ENCODE measurements at regions not wholly inside any gene's neighbourhood (a gene's known extent, or its start where the extent isn't known, plus 50 kb on each side); places are given as distances from the start of the nearest gene placed in this dataset.

DNA sequence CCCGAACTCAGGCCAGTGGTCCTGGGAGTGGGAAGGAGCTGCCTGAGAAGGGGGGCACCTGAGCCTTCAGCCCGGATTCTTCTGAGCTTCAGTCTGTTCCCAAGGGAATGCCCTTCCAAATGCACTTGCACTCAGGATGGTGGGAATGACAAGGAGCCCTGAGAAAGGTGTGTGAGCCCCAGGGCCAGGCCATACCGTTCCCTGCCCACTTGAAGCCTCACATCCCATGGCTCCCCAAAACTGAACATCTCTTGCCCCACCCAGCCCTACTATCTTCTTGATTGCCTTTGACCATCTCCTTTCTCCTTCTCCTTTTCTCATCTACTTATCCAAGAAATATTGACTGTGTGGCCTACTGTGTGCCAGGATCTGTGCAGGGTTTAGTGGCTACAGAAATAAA, 84.4 kb upstream of the HSPA9 start:
- no peak overlapping the region for H3K4me3 ChIP-seq (ENCODE audit: insufficient read length, low read depth)
- no peaks in the 10 kb centered on the region for H3K9me3 ChIP-seq (ENCODE audit: insufficient read depth, low read length)
- no peak overlapping the region for H3K9ac ChIP-seq (ENCODE audit: insufficient read length, low read depth)
- no peaks in the 10 kb centered on the region for H3K27me3 ChIP-seq (ENCODE audit: insufficient read depth, insufficient read length)
- TF ChIP-seq YY1 (IDR thresholded peaks at IDR 0.05; ENCODE audit: insufficient read depth, insufficient read length) (no peak), ZNF274 (IDR thresholded peaks at IDR 0.05; ENCODE audit: low read depth, low read length) (no peak)
- no peaks in the 10 kb centered on the region for H3K36me3 ChIP-seq (ENCODE audit: insufficient read depth, insufficient read length, low read length)
- DNase-seq (ENCODE audit: low read depth, low spot score) = no peak
- H3K4me1 ChIP-seq (ENCODE audit: insufficient read depth, insufficient read length) = peaks cover 11% of the 10 kb centered on the region

DNA sequence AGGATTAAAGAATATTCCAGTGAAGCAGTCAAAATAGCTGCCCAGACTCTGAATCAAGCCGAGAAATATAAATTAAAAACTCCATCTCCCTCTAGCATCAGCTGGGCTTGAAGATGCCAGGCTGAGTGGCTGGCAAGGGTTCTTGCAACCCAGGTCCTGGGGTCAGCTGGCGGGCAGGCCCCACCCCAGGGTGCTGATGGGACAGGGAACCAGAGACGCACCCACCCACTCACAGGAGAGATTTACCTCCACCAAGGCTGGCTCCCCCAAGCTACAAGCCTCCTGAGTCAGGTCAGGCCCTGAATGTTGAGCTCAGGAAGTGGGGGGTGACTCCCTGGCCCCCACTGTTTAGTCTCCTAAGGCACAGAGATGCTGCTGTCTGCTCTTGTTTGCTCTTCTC, 83.9 kb upstream of the HSPA9 start:
- no peaks in the 10 kb centered on the region for H3K9me3 ChIP-seq (ENCODE audit: insufficient read depth, low read length)
- H3K27me3 ChIP-seq (ENCODE audit: insufficient read depth, insufficient read length) = no peaks in the 10 kb centered on the region
- peaks cover 10% of the 10 kb centered on the region for H3K4me1 ChIP-seq (ENCODE audit: insufficient read depth, insufficient read length)
- DNase-seq (ENCODE audit: low read depth, low spot score) = no peak
- H3K36me3 ChIP-seq (ENCODE audit: insufficient read depth, insufficient read length, low read length) = no peaks in the 10 kb centered on the region
- no peak overlapping the region for H3K4me3 ChIP-seq (ENCODE audit: insufficient read length, low read depth)
- TF ChIP-seq ZNF274 (IDR thresholded peaks at IDR 0.05; ENCODE audit: low read depth, low read length) (no peak), YY1 (IDR thresholded peaks at IDR 0.05; ENCODE audit: insufficient read depth, insufficient read length) (no peak), SUZ12 (IDR thresholded peaks at IDR 0.05; ENCODE audit: extremely low read depth, insufficient read depth, insufficient read length) (no peak)
- no peak overlapping the region for H3K9ac ChIP-seq (ENCODE audit: insufficient read length, low read depth)

DNA sequence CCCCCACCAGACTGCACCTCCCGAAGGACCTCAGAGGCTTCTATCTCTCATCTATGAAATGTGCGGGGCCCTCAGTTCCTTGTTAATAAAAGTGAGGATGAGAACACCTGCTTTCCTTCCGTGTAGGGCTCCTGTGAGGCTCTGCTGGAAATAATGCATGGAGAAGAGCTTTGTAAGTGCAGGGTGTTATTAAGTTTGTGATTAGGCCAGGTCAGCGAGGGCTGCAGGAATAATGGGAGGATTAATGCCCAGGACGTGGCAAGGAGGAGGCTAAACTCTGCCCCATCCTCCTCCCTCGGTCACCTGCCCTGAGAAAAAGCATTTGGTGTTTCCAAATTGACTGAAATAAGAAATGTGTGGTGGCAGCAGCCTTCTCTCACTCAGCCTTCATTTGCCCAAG, 83.5 kb upstream of the HSPA9 start:
- Histone ChIP-seq H3K27me3 (ENCODE audit: insufficient read depth, insufficient read length) (no peaks in the 10 kb centered on the region), H3K36me3 (ENCODE audit: insufficient read depth, insufficient read length, low read length) (no peaks in the 10 kb centered on the region), H3K4me3 (ENCODE audit: insufficient read length, low read depth) (no peak overlapping the region), H3K9ac (ENCODE audit: insufficient read length, low read depth) (no peak overlapping the region), H3K9me3 (ENCODE audit: insufficient read depth, low read length) (no peaks in the 10 kb centered on the region), H3K4me1 (ENCODE audit: insufficient read depth, insufficient read length) (peaks cover 10% of the 10 kb centered on the region)
- TF ChIP-seq ZNF274 (IDR thresholded peaks at IDR 0.05; ENCODE audit: low read depth, low read length) (no peak), YY1 (IDR thresholded peaks at IDR 0.05; ENCODE audit: insufficient read depth, insufficient read length) (no peak), SUZ12 (IDR thresholded peaks at IDR 0.05; ENCODE audit: extremely low read depth, insufficient read depth, insufficient read length) (no peak)
- DNase-seq (ENCODE audit: low read depth, low spot score) = no peak

DNA sequence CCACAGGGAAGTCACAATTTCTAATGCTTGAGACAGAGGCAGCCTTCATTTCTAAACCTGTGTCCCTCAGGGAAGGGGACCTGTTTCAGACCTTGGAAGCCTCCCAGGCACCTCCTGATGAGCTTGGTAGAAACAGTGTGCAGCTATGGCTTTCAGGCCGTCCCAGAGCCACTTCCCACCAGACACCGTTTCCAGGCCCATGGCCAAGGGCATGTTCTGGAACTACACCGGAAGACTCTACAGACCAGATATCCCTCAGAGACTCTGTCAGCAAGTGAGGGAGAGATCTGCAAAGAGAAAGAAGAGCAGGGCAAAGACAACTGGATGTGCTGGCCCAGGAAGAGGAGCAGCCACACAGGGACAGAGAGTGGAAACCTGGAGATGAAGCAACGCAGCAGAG, 82.2 kb upstream of the HSPA9 start:
- DNase-seq (ENCODE audit: low read depth, low spot score) = no peak
- Histone ChIP-seq H3K4me1 (ENCODE audit: insufficient read depth, insufficient read length) (peaks cover 10% of the 10 kb centered on the region), H3K36me3 (ENCODE audit: insufficient read depth, insufficient read length, low read length) (no peaks in the 10 kb centered on the region), H3K9me3 (ENCODE audit: insufficient read depth, low read length) (no peaks in the 10 kb centered on the region), H3K9ac (ENCODE audit: insufficient read length, low read depth) (no peak overlapping the region), H3K4me3 (ENCODE audit: insufficient read length, low read depth) (no peak overlapping the region), H3K27me3 (ENCODE audit: insufficient read depth, insufficient read length) (no peaks in the 10 kb centered on the region)
- TF ChIP-seq YY1 (IDR thresholded peaks at IDR 0.05; ENCODE audit: insufficient read depth, insufficient read length) (no peak), ZNF274 (IDR thresholded peaks at IDR 0.05; ENCODE audit: low read depth, low read length) (no peak), SUZ12 (IDR thresholded peaks at IDR 0.05; ENCODE audit: extremely low read depth, insufficient read depth, insufficient read length) (no peak)

DNA sequence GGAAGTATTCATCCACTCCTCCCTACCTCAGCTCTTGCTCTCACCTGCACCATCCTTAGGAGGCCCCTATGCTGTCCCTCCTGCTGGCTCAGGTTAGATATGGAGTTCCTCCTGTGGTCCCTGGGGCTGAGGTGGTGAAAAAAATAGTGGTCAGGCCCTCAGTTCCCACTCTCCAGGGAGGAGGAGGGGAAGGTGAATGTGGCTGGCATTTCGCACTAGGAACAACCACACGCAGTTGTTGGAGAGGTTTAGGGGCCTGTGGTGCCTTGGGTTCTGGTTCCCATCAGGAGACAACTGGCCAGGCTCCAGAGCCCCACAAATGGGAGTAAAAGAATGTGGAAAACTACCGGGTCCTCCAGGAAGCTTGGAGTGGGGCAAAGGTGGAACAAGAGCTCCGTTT, 81.7 kb upstream of the HSPA9 start:
- Histone ChIP-seq H3K27me3 (ENCODE audit: insufficient read depth, insufficient read length) (no peaks in the 10 kb centered on the region), H3K9me3 (ENCODE audit: insufficient read depth, low read length) (no peaks in the 10 kb centered on the region), H3K4me1 (ENCODE audit: insufficient read depth, insufficient read length) (peaks cover 10% of the 10 kb centered on the region), H3K36me3 (ENCODE audit: insufficient read depth, insufficient read length, low read length) (no peaks in the 10 kb centered on the region), H3K4me3 (ENCODE audit: insufficient read length, low read depth) (no peak overlapping the region), H3K9ac (ENCODE audit: insufficient read length, low read depth) (no peak overlapping the region)
- DNase-seq (ENCODE audit: low read depth, low spot score) = no peak
- TF ChIP-seq ZNF274 (IDR thresholded peaks at IDR 0.05; ENCODE audit: low read depth, low read length) = no peak
- TF ChIP-seq YY1 (IDR thresholded peaks at IDR 0.05; ENCODE audit: insufficient read depth, insufficient read length) = no peak
- TF ChIP-seq SUZ12 (IDR thresholded peaks at IDR 0.05; ENCODE audit: extremely low read depth, insufficient read depth, insufficient read length) = no peak

DNA sequence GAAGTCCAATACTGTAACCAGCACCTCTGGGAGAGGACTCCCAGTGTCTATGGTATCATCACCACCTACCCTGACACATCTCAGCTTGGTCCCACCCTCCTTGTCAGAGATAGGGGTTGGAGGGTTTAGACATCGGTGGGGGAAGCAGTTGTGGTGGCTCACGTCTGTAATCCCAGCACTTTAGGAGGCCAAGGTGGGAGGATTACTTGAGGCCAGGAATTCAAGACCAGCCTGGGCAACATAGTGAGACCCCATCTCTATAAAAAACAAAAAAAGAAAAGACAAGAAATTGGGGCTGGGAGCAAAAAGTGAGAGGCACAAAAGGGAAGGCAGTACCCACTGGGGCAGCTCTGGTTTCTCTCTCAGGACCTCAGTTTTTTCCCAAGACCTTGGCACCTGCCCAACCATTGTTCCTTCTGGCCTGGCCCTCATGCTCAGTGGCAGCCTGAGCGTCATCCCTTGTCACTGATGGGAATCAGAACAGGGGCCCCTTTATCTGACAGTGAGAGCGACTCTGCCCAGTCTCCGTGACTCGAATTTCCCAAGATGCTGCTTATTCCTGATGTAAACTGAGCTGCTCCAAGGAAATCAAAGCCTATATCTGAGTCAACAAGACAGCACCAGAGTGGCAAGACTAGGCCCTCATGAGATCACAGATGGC, 80.5 kb upstream of the HSPA9 start:
- DNase-seq (ENCODE audit: low read depth, low spot score) = no peak
- no peaks in the 10 kb centered on the region for H3K36me3 ChIP-seq (ENCODE audit: insufficient read depth, insufficient read length, low read length)
- TF ChIP-seq ZNF274 (IDR thresholded peaks at IDR 0.05; ENCODE audit: low read depth, low read length) (no peak), SUZ12 (IDR thresholded peaks at IDR 0.05; ENCODE audit: extremely low read depth, insufficient read depth, insufficient read length) (no peak), YY1 (IDR thresholded peaks at IDR 0.05; ENCODE audit: insufficient read depth, insufficient read length) (no peak)
- H3K27me3 ChIP-seq (ENCODE audit: insufficient read depth, insufficient read length) = no peaks in the 10 kb centered on the region
- H3K9ac ChIP-seq (ENCODE audit: insufficient read length, low read depth) = no peak overlapping the region
- peaks cover 6% of the 10 kb centered on the region for H3K4me1 ChIP-seq (ENCODE audit: insufficient read depth, insufficient read length)
- no peak overlapping the region for H3K4me3 ChIP-seq (ENCODE audit: insufficient read length, low read depth)
- no peaks in the 10 kb centered on the region for H3K9me3 ChIP-seq (ENCODE audit: insufficient read depth, low read length)

DNA sequence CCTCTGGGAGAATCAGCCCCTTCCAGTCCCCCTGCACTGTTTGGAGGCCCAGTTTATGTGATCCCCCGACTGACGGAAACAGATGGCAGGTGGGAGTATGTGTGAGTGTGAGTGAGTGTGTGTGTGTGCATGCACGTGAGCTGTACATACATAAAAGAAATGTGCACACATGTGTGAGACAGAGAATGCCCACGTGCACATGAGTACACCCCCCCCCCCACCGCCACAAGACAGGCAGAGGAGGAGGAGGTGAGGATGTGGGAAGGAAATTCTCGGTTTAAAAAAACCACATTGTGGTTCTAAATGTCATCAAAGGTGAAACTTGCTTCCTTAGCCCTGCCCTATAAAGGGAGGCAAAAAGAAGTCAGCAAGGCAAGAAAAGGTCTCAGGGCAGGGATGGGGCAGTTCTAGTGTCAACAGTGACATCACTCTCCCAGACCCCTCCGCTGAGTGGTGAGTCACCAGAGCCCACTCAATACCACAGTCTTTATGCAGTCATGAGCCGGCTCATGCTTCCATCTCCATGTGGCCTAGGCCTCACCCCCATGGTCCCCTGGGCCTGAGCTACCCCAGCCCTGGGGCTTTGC, 79.2 kb upstream of the HSPA9 start:
- no peak for TF ChIP-seq SUZ12 (IDR thresholded peaks at IDR 0.05; ENCODE audit: extremely low read depth, insufficient read depth, insufficient read length)
- no peak for TF ChIP-seq ZNF274 (IDR thresholded peaks at IDR 0.05; ENCODE audit: low read depth, low read length)
- TF ChIP-seq YY1 (IDR thresholded peaks at IDR 0.05; ENCODE audit: insufficient read depth, insufficient read length) = no peak
- no peaks in the 10 kb centered on the region for H3K9me3 ChIP-seq (ENCODE audit: insufficient read depth, low read length)
- peaks cover 6% of the 10 kb centered on the region for H3K4me1 ChIP-seq (ENCODE audit: insufficient read depth, insufficient read length)
- H3K36me3 ChIP-seq (ENCODE audit: insufficient read depth, insufficient read length, low read length) = no peaks in the 10 kb centered on the region
- H3K4me3 ChIP-seq (ENCODE audit: insufficient read length, low read depth) = no peak overlapping the region
- no peak overlapping the region for H3K9ac ChIP-seq (ENCODE audit: insufficient read length, low read depth)
- DNase-seq (ENCODE audit: low read depth, low spot score) = no peak
- no peaks in the 10 kb centered on the region for H3K27me3 ChIP-seq (ENCODE audit: insufficient read depth, insufficient read length)

All from NT2/D1 (cell line).